Neural progenitor cell (in vitro differentiated cells): ENCODE measurements at regions not wholly inside any gene's neighbourhood (a gene's known extent, or its start where the extent isn't known, plus 50 kb on each side); places are given as distances from the start of the nearest gene placed in this dataset.
A peak's percentile ranks its signal among the peaks of the same experiment; 100 is the strongest.

Source experiments
- EZH2 ChIP-seq: fragments of 200-600 bp; sonication (generic); IDR thresholded peaks from 2 replicates; pipeline ENCODE4 v1.6.1; 2017; ENCODE audit warnings: antibody characterized with exemption, mild to moderate bottlenecking, moderate library complexity
- EZH2phosphoT487 ChIP-seq: fragments of 200-600 bp; sonication (generic); IDR thresholded peaks from 2 replicates; pipeline ENCODE4 v1.6.1; 2017; ENCODE audit warnings: antibody characterized with exemption
- TF ChIP-seq, protein P1 (sequence below): fragments of 200-600 bp; sonication (generic); IDR thresholded peaks from 2 replicates; pipeline ENCODE4 v1.5.1; 2017; ENCODE audit warnings: antibody characterized with exemption, mild to moderate bottlenecking

- TF ChIP-seq EZH2, result no peak
- TF ChIP-seq, protein P1, sequence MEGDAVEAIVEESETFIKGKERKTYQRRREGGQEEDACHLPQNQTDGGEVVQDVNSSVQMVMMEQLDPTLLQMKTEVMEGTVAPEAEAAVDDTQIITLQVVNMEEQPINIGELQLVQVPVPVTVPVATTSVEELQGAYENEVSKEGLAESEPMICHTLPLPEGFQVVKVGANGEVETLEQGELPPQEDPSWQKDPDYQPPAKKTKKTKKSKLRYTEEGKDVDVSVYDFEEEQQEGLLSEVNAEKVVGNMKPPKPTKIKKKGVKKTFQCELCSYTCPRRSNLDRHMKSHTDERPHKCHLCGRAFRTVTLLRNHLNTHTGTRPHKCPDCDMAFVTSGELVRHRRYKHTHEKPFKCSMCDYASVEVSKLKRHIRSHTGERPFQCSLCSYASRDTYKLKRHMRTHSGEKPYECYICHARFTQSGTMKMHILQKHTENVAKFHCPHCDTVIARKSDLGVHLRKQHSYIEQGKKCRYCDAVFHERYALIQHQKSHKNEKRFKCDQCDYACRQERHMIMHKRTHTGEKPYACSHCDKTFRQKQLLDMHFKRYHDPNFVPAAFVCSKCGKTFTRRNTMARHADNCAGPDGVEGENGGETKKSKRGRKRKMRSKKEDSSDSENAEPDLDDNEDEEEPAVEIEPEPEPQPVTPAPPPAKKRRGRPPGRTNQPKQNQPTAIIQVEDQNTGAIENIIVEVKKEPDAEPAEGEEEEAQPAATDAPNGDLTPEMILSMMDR, result peak; percentile 99
- no peak for TF ChIP-seq EZH2phosphoT487
These were observed 53.7 kb upstream of the ARL4C start for GRCh38 chr2:234550511-234551107.
